ENCODE measurements at regions not wholly inside any gene's neighbourhood (a gene's known extent, or its start where the extent isn't known, plus 50 kb on each side); places are given as distances from the start of the nearest gene placed in this dataset.

DNA sequence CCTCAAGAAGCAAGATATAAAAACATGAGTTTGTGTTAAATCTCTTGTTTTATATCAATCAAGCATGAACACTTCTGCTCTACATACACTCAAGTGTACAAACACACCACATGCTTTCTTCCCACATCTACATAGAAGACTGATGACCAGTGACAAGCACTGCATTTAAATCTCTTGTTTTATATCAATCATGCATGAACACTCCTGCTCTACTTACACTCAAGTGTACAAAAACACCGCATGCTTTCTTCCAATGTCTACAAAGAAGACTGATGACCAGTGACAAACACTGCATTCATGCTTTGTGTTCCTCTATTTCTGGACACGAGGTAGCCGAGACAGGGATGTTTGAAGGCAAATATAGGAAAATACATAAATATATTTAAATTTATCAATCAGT is 642.0 kb upstream of the PFKP start:
- TF ChIP-seq, protein P1, sequence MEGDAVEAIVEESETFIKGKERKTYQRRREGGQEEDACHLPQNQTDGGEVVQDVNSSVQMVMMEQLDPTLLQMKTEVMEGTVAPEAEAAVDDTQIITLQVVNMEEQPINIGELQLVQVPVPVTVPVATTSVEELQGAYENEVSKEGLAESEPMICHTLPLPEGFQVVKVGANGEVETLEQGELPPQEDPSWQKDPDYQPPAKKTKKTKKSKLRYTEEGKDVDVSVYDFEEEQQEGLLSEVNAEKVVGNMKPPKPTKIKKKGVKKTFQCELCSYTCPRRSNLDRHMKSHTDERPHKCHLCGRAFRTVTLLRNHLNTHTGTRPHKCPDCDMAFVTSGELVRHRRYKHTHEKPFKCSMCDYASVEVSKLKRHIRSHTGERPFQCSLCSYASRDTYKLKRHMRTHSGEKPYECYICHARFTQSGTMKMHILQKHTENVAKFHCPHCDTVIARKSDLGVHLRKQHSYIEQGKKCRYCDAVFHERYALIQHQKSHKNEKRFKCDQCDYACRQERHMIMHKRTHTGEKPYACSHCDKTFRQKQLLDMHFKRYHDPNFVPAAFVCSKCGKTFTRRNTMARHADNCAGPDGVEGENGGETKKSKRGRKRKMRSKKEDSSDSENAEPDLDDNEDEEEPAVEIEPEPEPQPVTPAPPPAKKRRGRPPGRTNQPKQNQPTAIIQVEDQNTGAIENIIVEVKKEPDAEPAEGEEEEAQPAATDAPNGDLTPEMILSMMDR (conservative IDR thresholded peaks at IDR 0.05; ENCODE audit: low read depth, low read length) = no peak
- no peak for TF ChIP-seq EZH2 (IDR thresholded peaks at IDR 0.05; ENCODE audit: low read length, unreplicated experiment)

All from PC-3 (cell line).